ENCODE measurements at regions not wholly inside any gene's neighbourhood (a gene's known extent, or its start where the extent isn't known, plus 50 kb on each side); places are given as distances from the start of the nearest gene placed in this dataset.
A peak's percentile ranks its signal among the peaks of the same experiment; 100 is the strongest.

- DNase-seq = no peak
Observed at GRCh38 chr3:82773207-82773606, 1011.8 kb upstream of the GBE1 start.

GRCh38 chr3:82764521-82764920 is 1003.1 kb upstream of the GBE1 start:
- DNase-seq = no peak

- no peak for DNase-seq
Observed at GRCh38 chr3:82761858-82762257, 1000.4 kb upstream of the GBE1 start.

- DNase-seq = no peak
Observed at GRCh38 chr3:82745544-82745943, 984.1 kb upstream of the GBE1 start.

GRCh38 chr3:82743196-82743595 is 981.8 kb upstream of the GBE1 start:
- DNase-seq = no peak

- DNase-seq = no peak
Observed at GRCh38 chr3:82741346-82741745, 979.9 kb upstream of the GBE1 start.

GRCh38 chr3:82739390-82739789 is 977.9 kb upstream of the GBE1 start:
- DNase-seq = no peak

- peak in 1 of 58 donors; percentile 1 for DNase-seq
Observed at GRCh38 chr3:82736696-82737277, 975.3 kb upstream of the GBE1 start.

GRCh38 chr3:82715091-82715856 is 953.8 kb upstream of the GBE1 start:
- no peak for DNase-seq

GRCh38 chr3:82707035-82707434 is 945.6 kb upstream of the GBE1 start:
- DNase-seq = no peak

- no peak for DNase-seq
Observed at GRCh38 chr3:82685761-82686160, 924.3 kb upstream of the GBE1 start.

- DNase-seq = no peak
Observed at GRCh38 chr3:82676356-82677026, 915.0 kb upstream of the GBE1 start.

GRCh38 chr3:82672966-82673365 is 911.5 kb upstream of the GBE1 start:
- no peak for DNase-seq

- DNase-seq = no peak
Observed at GRCh38 chr3:82671466-82671865, 910.0 kb upstream of the GBE1 start.

GRCh38 chr3:82654708-82655107 is 893.3 kb upstream of the GBE1 start:
- no peak for DNase-seq

GRCh38 chr3:82643948-82644347 is 882.5 kb upstream of the GBE1 start:
- no peak for DNase-seq

- no peak for DNase-seq
Observed at GRCh38 chr3:82641701-82642100, 880.3 kb upstream of the GBE1 start.

GRCh38 chr3:82640254-82640653 is 878.8 kb upstream of the GBE1 start:
- no peak for DNase-seq

- DNase-seq = no peak
Observed at GRCh38 chr3:82637574-82637973, 876.1 kb upstream of the GBE1 start.

GRCh38 chr3:82636177-82636576 is 874.7 kb upstream of the GBE1 start:
- no peak for DNase-seq

GRCh38 chr3:82633319-82633718 is 871.9 kb upstream of the GBE1 start:
- DNase-seq = no peak

- DNase-seq = no peak
Observed at GRCh38 chr3:82629937-82630336, 868.5 kb upstream of the GBE1 start.

Data from anterior cingulate cortex (tissue), 58 donors.